GM12878 (cell line): ENCODE measurements at regions not wholly inside any gene's neighbourhood (a gene's known extent, or its start where the extent isn't known, plus 50 kb on each side); places are given as distances from the start of the nearest gene placed in this dataset.

Experiments
- ATAC-seq: fragments of 200-7000 bp; cut with Tn5 transposase; 3 replicates; pipeline ENCODE4 v1.9.1; 2020; ENCODE audit warnings: mild to moderate bottlenecking, moderate library complexity
- BruUV-seq: library from RNA; stranded (reverse); fragments of 400-500 nt; replicated peaks from 2 replicates; lab custom pipeline; 2021; lab: Mats Ljungman, UMichigan
- CTCF ChIA-PET: fragments of 300-600 bp; sonication (Branson Sonifier 250); formaldehyde crosslinking; extraction: SDS; loops from one replicate; lab custom pipeline; 2021; ENCODE audit warnings: inconsistent platforms; lab: Yijun Ruan, JAX
- POLR2A ChIA-PET: fragments of 350-600 bp; formaldehyde crosslinking; extraction: SDS; loops from one replicate; lab custom pipeline; 2021; ENCODE audit warnings: inconsistent platforms; lab: Charles Lee
- RAD21 ChIA-PET: fragments of 300-600 bp; sonication (Branson Sonifier 250); formaldehyde crosslinking; loops from one replicate; lab custom pipeline; 2023; ENCODE audit warnings: antibody characterized with exemption; ENCODE audit not compliant: unreplicated experiment; lab: Charles Lee
- SMC1A ChIA-PET: fragments of 300-600 bp; sonication (Branson Sonifier 250); formaldehyde crosslinking; loops from one replicate; lab custom pipeline; 2023; ENCODE audit not compliant: unreplicated experiment, uncharacterized antibody; lab: Charles Lee
- DNase-seq: peaks from one replicate; pipeline ENCODE4 v3.0.0-alpha.2; 2011; ENCODE audit warnings: low read depth, low spot score
- FAIRE-seq: peaks from 3 replicates; lab custom pipeline; 2011; peaks lifted over from hg19 to GRCh38; lab: Jason Lieb, UNC
- H2AFZ ChIP-seq: 2 replicates; pipeline ENCODE4 v1.6.0; 2011; ENCODE audit warnings: low read depth, low read length, control low read depth; ENCODE audit not compliant: control insufficient read depth
- H3K27ac ChIP-seq: 2 replicates; pipeline ENCODE4 v1.5.1; 2011; ENCODE audit warnings: control low read depth; ENCODE audit not compliant: control insufficient read depth, insufficient read depth
- H3K27me3 ChIP-seq, 2 experiments: replicated peaks in 1 of 2; 2 replicates each; pipeline versions ENCODE4 v1.6.0 to v1.6.1; 2011; ENCODE audit warnings: low read length in 1 of 2; ENCODE audit not compliant: control insufficient read depth in 2 of 2, insufficient read depth in 2 of 2
- H3K36me3 ChIP-seq, 2 experiments: 2 replicates each; pipeline ENCODE4 v1.5.1; 2011; ENCODE audit warnings: low read length in 1 of 2; ENCODE audit not compliant: control insufficient read depth in 2 of 2, insufficient read depth in 2 of 2
- H3K4me1 ChIP-seq: 2 replicates; pipeline ENCODE4 v1.6.1; 2011; ENCODE audit warnings: mild to moderate bottlenecking, low read length, moderate library complexity, mixed read lengths; ENCODE audit not compliant: control insufficient read depth, insufficient read depth
- H3K4me2 ChIP-seq: 2 replicates; pipeline ENCODE4 v1.6.0; 2011; ENCODE audit warnings: control low read depth; ENCODE audit not compliant: control insufficient read depth, insufficient read depth
- H3K4me3 ChIP-seq: fragments of 200-600 bp; sonication (generic); 2 replicates; pipeline ENCODE4 v1.5.1; 2016
- H3K79me2 ChIP-seq: 2 replicates; pipeline ENCODE4 v1.6.0; 2011; ENCODE audit warnings: low read length; ENCODE audit not compliant: control insufficient read depth, insufficient read depth
- H3K9ac ChIP-seq: 2 replicates; pipeline ENCODE4 v1.8.0; 2011; ENCODE audit warnings: low read length, control low read depth, mixed read lengths; ENCODE audit not compliant: control insufficient read depth, insufficient read depth
- H3K9me3 ChIP-seq: replicated peaks from 3 replicates; pipeline ENCODE4 v1.5.1; 2011; ENCODE audit warnings: mild to moderate bottlenecking, low read length; ENCODE audit not compliant: control insufficient read depth, insufficient read depth
- H4K20me1 ChIP-seq: 2 replicates; pipeline ENCODE4 v1.6.0; 2011; ENCODE audit not compliant: control insufficient read depth, insufficient read depth
- CBFB ChIP-seq: IDR thresholded peaks from 2 replicates; pipeline ENCODE4 v1.6.1; 2016; ENCODE audit warnings: antibody characterized with exemption, low read depth
- CEBPB ChIP-seq, 2 experiments: fragments of 150-350 bp in 1 of 2; IDR thresholded peaks; 2 replicates each; pipeline ENCODE4 v1.6.1; 2012 to 2014; ENCODE audit warnings: low read depth in 2 of 2, low read length in 2 of 2, borderline replicate concordance in 1 of 2, inconsistent platforms in 1 of 2
- CHD2 ChIP-seq: IDR thresholded peaks from 2 replicates; pipeline ENCODE4 v1.6.1; 2011; ENCODE audit warnings: low read depth, low read length, improper control_type of control experiment, borderline replicate concordance
- ESRRA ChIP-seq: IDR thresholded peaks from 2 replicates; pipeline ENCODE4 v1.6.1; 2012; ENCODE audit warnings: mild to moderate bottlenecking, low read length, improper control_type of control experiment
- FOS ChIP-seq: IDR thresholded peaks from 3 replicates; pipeline ENCODE4 v1.6.1; 2011; ENCODE audit warnings: borderline replicate concordance; ENCODE audit not compliant: insufficient read length; ENCODE audit errors: extremely low read depth
- HDAC2 ChIP-seq: fragments of 200-600 bp; sonication (generic); IDR thresholded peaks from 2 replicates; pipeline ENCODE4 v1.6.1; 2017
- KAT2A ChIP-seq: conservative IDR thresholded peaks from 2 replicates; pipeline ENCODE4 v1.6.1; 2011; ENCODE audit warnings: low read depth, low read length; ENCODE audit not compliant: control insufficient read depth
- NFIC ChIP-seq: IDR thresholded peaks from 2 replicates; pipeline ENCODE4 v1.6.1; 2012; ENCODE audit warnings: low read depth, mild to moderate bottlenecking, inconsistent platforms, low read length, moderate library complexity
- NFXL1 ChIP-seq: fragments of 450-650 bp; IDR thresholded peaks from 2 replicates; pipeline ENCODE4 v1.6.1; 2017; ENCODE audit warnings: antibody characterized with exemption, mild to moderate bottlenecking, borderline replicate concordance
- PAX5 ChIP-seq: IDR thresholded peaks from 2 replicates; pipeline ENCODE4 v1.6.1; 2011; ENCODE audit warnings: low read depth, low read length, borderline replicate concordance
- RBBP5 ChIP-seq: fragments of 200-600 bp; sonication (generic); conservative IDR thresholded peaks from 2 replicates; pipeline ENCODE4 v1.6.1; 2016
- SUZ12 ChIP-seq: fragments of 200-600 bp; sonication (generic); IDR thresholded peaks from one replicate; pipeline ENCODE4 v1.6.1; 2018; ENCODE audit warnings: antibody characterized with exemption, mild to moderate bottlenecking; ENCODE audit not compliant: unreplicated experiment
- TBL1XR1 ChIP-seq: IDR thresholded peaks from 2 replicates; pipeline ENCODE4 v1.6.1; 2012; ENCODE audit warnings: low read depth, low read length, improper control_type of control experiment
- TCF3 ChIP-seq: IDR thresholded peaks from 2 replicates; pipeline ENCODE4 v1.6.1; 2012; ENCODE audit warnings: low read depth, mild to moderate bottlenecking, low read length, borderline replicate concordance; ENCODE audit not compliant: insufficient read depth
- TCF7 ChIP-seq: IDR thresholded peaks from 2 replicates; pipeline ENCODE4 v1.6.1; 2014; ENCODE audit warnings: antibody characterized with exemption, borderline replicate concordance
- ZNF217 ChIP-seq: fragments of 450-650 bp; IDR thresholded peaks from 2 replicates; pipeline ENCODE4 v1.6.1; 2017; ENCODE audit warnings: antibody characterized with exemption, mild to moderate bottlenecking
- ZSCAN29 ChIP-seq: fragments of 450-650 bp; IDR thresholded peaks from 2 replicates; pipeline ENCODE4 v1.6.1; 2017; ENCODE audit warnings: mild to moderate bottlenecking, moderate library complexity
- WGBS: methylation state at CpG from one replicate; pipeline ENCODE4 v1.1.6; 2016; ENCODE audit warnings: low lambda C conversion rate; ENCODE audit not compliant: insufficient replicate concordance, insufficient coverage; ENCODE audit errors: missing lambda C conversion rate; 5-methylcytosine and 5-hydroxymethylcytosine counted together
- in situ Hi-C: fragments of 300-500 bp; cut with MboI; formaldehyde crosslinking; loops from 9 replicates; pipeline ENCODE4 v1.14.3; 2018; ENCODE audit warnings: mixed read lengths
- intact Hi-C: fragments of 100-400 bp; cut with micrococcal nuclease; formaldehyde crosslinking; loops from one replicate; pipeline ENCODE4 v1.14.2; 2022; ENCODE audit not compliant: unreplicated experiment
- TF ChIP-seq, protein P1 (sequence below): IDR thresholded peaks from 2 replicates; pipeline ENCODE4 v1.6.1; 2012; ENCODE audit warnings: low read length, inconsistent platforms
- TF ChIP-seq, protein P2 (sequence below): IDR thresholded peaks from 2 replicates; pipeline ENCODE4 v1.6.1; 2012; ENCODE audit warnings: low read depth, low read length, improper control_type of control experiment

DNA sequence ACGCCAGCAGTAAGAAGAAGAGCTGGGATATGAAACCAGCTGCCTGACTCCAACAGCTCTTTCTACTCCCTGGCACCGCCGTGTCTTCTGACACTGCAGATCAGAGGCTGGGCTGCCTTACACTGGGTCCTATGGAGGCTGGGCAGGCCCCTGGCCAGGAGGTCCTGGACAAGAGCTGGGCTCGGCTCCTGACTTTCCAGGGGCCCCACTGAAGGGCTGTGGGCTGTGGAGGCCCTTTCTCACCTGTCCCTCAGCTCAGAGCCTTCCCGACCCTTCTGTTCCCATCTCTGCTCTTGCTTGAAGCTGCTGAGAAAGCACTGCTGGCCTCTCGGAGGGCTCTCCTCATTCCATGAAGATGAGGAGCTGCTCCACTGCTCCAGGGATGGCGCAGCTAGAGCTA is 85.9 kb upstream of the UNC5B start (continued):
- TF ChIP-seq SUZ12 (no peak), PAX5 (no peak)

DNA sequence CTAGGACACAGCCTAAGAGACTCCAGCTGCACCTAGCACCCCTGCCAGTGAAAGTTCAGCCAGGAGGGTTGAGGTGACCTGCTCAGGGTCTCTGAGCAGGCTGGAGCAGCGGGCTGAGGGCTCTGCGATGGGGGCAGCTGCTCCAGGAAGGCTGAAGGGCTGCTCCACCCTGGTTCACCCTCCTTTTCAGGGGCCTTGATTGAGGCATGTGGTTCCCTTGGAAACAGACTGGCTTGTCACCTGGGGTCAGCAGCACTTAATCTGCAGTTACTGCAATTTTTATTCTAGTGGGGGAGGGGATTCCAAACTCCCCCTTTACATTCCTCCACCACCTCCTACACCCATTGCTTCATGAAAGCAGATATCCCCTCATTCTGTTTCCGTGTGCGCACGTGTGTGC is 85.3 kb upstream of the UNC5B start:
- BruUV-seq, result no TSS peak
- H3K9me3 ChIP-seq, result no peaks in the 10 kb centered on the region
- H3K79me2 ChIP-seq, result no peaks in the 10 kb centered on the region
- FAIRE-seq (no peak), ATAC-seq (no peak), DNase-seq (no peak)
- no peak for TF ChIP-seq CHD2
- no peak for TF ChIP-seq KAT2A
- TF ChIP-seq TCF7, result no peak
- TF ChIP-seq TCF3, result no peak
- no peak for TF ChIP-seq CBFB
- TF ChIP-seq, protein P1, sequence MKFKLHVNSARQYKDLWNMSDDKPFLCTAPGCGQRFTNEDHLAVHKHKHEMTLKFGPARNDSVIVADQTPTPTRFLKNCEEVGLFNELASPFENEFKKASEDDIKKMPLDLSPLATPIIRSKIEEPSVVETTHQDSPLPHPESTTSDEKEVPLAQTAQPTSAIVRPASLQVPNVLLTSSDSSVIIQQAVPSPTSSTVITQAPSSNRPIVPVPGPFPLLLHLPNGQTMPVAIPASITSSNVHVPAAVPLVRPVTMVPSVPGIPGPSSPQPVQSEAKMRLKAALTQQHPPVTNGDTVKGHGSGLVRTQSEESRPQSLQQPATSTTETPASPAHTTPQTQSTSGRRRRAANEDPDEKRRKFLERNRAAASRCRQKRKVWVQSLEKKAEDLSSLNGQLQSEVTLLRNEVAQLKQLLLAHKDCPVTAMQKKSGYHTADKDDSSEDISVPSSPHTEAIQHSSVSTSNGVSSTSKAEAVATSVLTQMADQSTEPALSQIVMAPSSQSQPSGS, result no peak
- no peak for TF ChIP-seq FOS
- no peak for TF ChIP-seq ZSCAN29
- no peak for TF ChIP-seq TBL1XR1
- no peak for TF ChIP-seq ESRRA
- TF ChIP-seq CEBPB (IDR thresholded peaks at IDR 0.05; ENCODE audit: borderline replicate concordance in 1 of 2, low read depth in 2 of 2, low read length in 2 of 2), result no peak
- no peak for TF ChIP-seq NFIC
- TF ChIP-seq, protein P2, sequence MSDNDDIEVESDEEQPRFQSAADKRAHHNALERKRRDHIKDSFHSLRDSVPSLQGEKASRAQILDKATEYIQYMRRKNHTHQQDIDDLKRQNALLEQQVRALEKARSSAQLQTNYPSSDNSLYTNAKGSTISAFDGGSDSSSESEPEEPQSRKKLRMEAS, result no peak
- no peak for TF ChIP-seq RBBP5
- no peak for TF ChIP-seq HDAC2
- TF ChIP-seq NFXL1, result no peak
- no peak for TF ChIP-seq ZNF217
- H3K4me1 ChIP-seq, result no peaks in the 10 kb centered on the region
- H3K4me3 ChIP-seq, result no peak overlapping the region
- no peaks in the 10 kb centered on the region for H3K36me3 ChIP-seq
- CTCF ChIA-PET, result no interaction called here
- H3K9ac ChIP-seq, result no peak overlapping the region
- intact Hi-C loops (no loop called here), in situ Hi-C loops (no loop called here)
- H4K20me1 ChIP-seq, result no peaks in the 10 kb centered on the region
- SMC1A ChIA-PET, result no interaction called here
- no peak overlapping the region for H3K4me2 ChIP-seq
- WGBS, result 37% methylated on average over 5 of the region's 5 CpGs
- H3K27me3 ChIP-seq, result no peaks in the 10 kb centered on the region; a peak in 3 of 4 replicates
- no peak overlapping the region for H3K27ac ChIP-seq
- POLR2A ChIA-PET, result no interaction called here
- RAD21 ChIA-PET, result no interaction called here
- no peak overlapping the region for H2AFZ ChIP-seq
